KMS-11 (cell line): ENCODE measurements at regions not wholly inside any gene's neighbourhood (a gene's known extent, or its start where the extent isn't known, plus 50 kb on each side); places are given as distances from the start of the nearest gene placed in this dataset.

Source experiments
- H2AFZ ChIP-seq: fragments of 200-600 bp; sonication (generic); 2 replicates; pipeline ENCODE4 v1.6.1; 2016; ENCODE audit warnings: antibody characterized with exemption, mixed run types, low read depth
- H3K27ac ChIP-seq: fragments of 200-600 bp; sonication (generic); 2 replicates; pipeline ENCODE4 v1.6.1; 2016; ENCODE audit warnings: mild to moderate bottlenecking, mixed run types
- H3K27me3 ChIP-seq: fragments of 200-600 bp; sonication (generic); 2 replicates; pipeline ENCODE4 v1.6.1; 2017; ENCODE audit warnings: mild to moderate bottlenecking, low read depth, mixed run types, moderate library complexity; ENCODE audit not compliant: insufficient read depth
- H3K36me3 ChIP-seq: fragments of 200-600 bp; sonication (generic); 2 replicates; pipeline ENCODE4 v1.6.1; 2017; ENCODE audit warnings: mild to moderate bottlenecking, mixed run types; ENCODE audit not compliant: insufficient read depth
- H3K4me1 ChIP-seq: fragments of 200-600 bp; sonication (generic); 2 replicates; pipeline ENCODE4 v1.6.1; 2016; ENCODE audit warnings: mild to moderate bottlenecking, low read depth, mixed run types; ENCODE audit not compliant: poor library complexity, severe bottlenecking
- H3K4me2 ChIP-seq: fragments of 200-600 bp; sonication (generic); 2 replicates; pipeline ENCODE4 v1.7.0; 2016; ENCODE audit warnings: mild to moderate bottlenecking, mixed run types
- H3K4me3 ChIP-seq: fragments of 200-600 bp; sonication (generic); IDR thresholded peaks from 2 replicates; pipeline ENCODE4 v1.6.1; 2017; ENCODE audit warnings: low read depth, low read length, mixed read lengths; ENCODE audit not compliant: insufficient read depth
- H3K79me2 ChIP-seq: fragments of 200-600 bp; sonication (generic); 2 replicates; pipeline ENCODE4 v1.6.1; 2016; ENCODE audit warnings: low read depth, mixed run types; ENCODE audit not compliant: insufficient read depth
- H3K9ac ChIP-seq: fragments of 200-600 bp; sonication (generic); 2 replicates; pipeline ENCODE4 v1.6.1; 2016; ENCODE audit warnings: mild to moderate bottlenecking, mixed run types
- H4K20me1 ChIP-seq: fragments of 200-600 bp; sonication (generic); 2 replicates; pipeline ENCODE4 v1.6.1; 2016; ENCODE audit warnings: mild to moderate bottlenecking, mixed run types; ENCODE audit not compliant: insufficient read depth
- CTCF ChIP-seq: fragments of 200-600 bp; sonication (generic); conservative IDR thresholded peaks from 2 replicates; pipeline ENCODE4 v1.6.1; 2017; ENCODE audit warnings: low read depth, mild to moderate bottlenecking, antibody characterized with exemption, low read length, moderate library complexity, mixed read lengths

DNA sequence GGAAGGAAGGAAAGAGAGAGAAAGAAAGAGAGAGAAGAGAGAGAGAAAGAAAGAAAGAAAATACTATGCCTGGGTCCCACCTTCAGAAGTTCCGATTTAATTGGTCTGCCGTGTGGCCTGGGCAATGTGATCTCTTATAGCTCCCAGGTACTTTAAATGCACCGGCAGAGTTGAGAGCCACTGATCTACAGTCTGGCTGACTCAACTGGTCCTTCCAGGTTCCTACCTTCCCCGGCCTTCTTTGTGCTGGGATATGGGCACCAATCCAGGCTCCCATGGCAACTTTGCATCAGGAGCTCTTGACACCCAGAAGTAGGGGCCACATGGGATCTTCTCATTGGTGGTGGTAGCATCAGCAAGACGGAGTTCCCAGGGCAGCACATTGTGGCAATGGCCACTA is 186.5 kb upstream of the ATP6AP2 start:
- H3K36me3 ChIP-seq = no peaks in the 10 kb centered on the region
- H3K4me2 ChIP-seq = no peak overlapping the region
- H3K27me3 ChIP-seq = no peaks in the 10 kb centered on the region
- H3K4me1 ChIP-seq = no peaks in the 10 kb centered on the region
- no peak overlapping the region for H2AFZ ChIP-seq
- no peaks in the 10 kb centered on the region for H4K20me1 ChIP-seq
- H3K4me3 ChIP-seq = no peak overlapping the region
- no peaks in the 10 kb centered on the region for H3K79me2 ChIP-seq
- no peak overlapping the region for H3K9ac ChIP-seq
- no peak overlapping the region for H3K27ac ChIP-seq
- no peak for TF ChIP-seq CTCF

- Histone ChIP-seq H3K4me3 (no peak overlapping the region), H2AFZ (no peak overlapping the region)
Measured at GRCh38 chrX:40392599-40392998, 188.2 kb upstream of the ATP6AP2 start.

GRCh38 chrX:40391662-40392061 is 189.1 kb upstream of the ATP6AP2 start:
- no peaks in the 10 kb centered on the region for H3K79me2 ChIP-seq
- TF ChIP-seq CTCF = no peak
- no peaks in the 10 kb centered on the region for H3K27me3 ChIP-seq
- H3K4me2 ChIP-seq = no peak overlapping the region
- H3K4me1 ChIP-seq = no peaks in the 10 kb centered on the region
- H3K36me3 ChIP-seq = no peaks in the 10 kb centered on the region
- no peak overlapping the region for H3K9ac ChIP-seq
- no peaks in the 10 kb centered on the region for H4K20me1 ChIP-seq
- no peak overlapping the region for H3K4me3 ChIP-seq
- H3K27ac ChIP-seq = no peak overlapping the region
- H2AFZ ChIP-seq = no peak overlapping the region

More at GRCh38 chrX:40392599-40392998, 188.2 kb upstream of the ATP6AP2 start:
- H3K4me1 ChIP-seq = no peaks in the 10 kb centered on the region
- H3K27ac ChIP-seq = no peak overlapping the region
- no peaks in the 10 kb centered on the region for H3K27me3 ChIP-seq
- no peak overlapping the region for H3K9ac ChIP-seq
- TF ChIP-seq CTCF = no peak
- no peaks in the 10 kb centered on the region for H4K20me1 ChIP-seq
- H3K79me2 ChIP-seq = no peaks in the 10 kb centered on the region
- H3K4me2 ChIP-seq = no peak overlapping the region
- H3K36me3 ChIP-seq = no peaks in the 10 kb centered on the region

DNA sequence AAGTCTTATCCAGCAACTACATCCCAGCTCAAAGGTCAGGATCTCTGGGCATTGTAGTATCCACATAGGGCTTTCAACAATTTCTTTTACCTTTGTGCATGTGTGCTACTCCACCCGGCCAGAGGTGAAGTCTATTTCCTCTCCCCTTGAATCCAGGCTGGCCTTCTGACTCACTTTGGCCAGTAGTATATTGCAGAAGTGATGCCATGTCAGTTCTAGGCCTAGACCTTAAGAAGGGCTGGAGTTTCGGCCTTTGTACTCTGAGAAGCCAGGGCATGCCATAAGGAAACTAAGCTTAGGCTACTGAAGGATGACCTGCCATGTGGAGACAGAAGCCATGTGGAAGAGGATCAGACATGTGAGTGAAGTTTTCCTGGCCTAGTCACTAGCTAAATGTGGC is 191.2 kb upstream of the ATP6AP2 start:
- Histone ChIP-seq H3K4me2 (no peak overlapping the region), H2AFZ (no peak overlapping the region), H3K27me3 (no peaks in the 10 kb centered on the region), H3K9ac (no peak overlapping the region), H3K27ac (no peak overlapping the region), H3K4me1 (no peaks in the 10 kb centered on the region), H4K20me1 (no peaks in the 10 kb centered on the region), H3K79me2 (no peaks in the 10 kb centered on the region), H3K36me3 (no peaks in the 10 kb centered on the region), H3K4me3 (no peak overlapping the region)
- TF ChIP-seq CTCF = no peak
